Activated CD4-positive, alpha-beta T cell treated with anti-CD3 and anti-CD28 coated beads, Interleukin-2, amount 50 U/mL, for 4 hours (primary cell): ENCODE measurements at regions not wholly inside any gene's neighbourhood (a gene's known extent, or its start where the extent isn't known, plus 50 kb on each side); places are given as distances from the start of the nearest gene placed in this dataset.

Experiments used
- DNase-seq, 2 experiments: peaks; one replicate each; pipeline ENCODE4 v3.0.0-alpha.2; 2020

GRCh38 chr1:184329245-184329953, 57.4 kb upstream of the C1orf21 start:
- DNase-seq, result no peak

- no peak for DNase-seq
These were observed 56.6 kb upstream of the C1orf21 start for GRCh38 chr1:184329962-184330868.

- DNase-seq, result no peak
These were observed 56.0 kb upstream of the C1orf21 start for GRCh38 chr1:184330875-184331274.
